Liver (tissue), 2 donors: ENCODE measurements at regions not wholly inside any gene's neighbourhood (a gene's known extent, or its start where the extent isn't known, plus 50 kb on each side); places are given as distances from the start of the nearest gene placed in this dataset.

Experiments
- CTCF ChIP-seq: fragments of 150-350 bp; IDR thresholded peaks from 2 replicates; pipeline ENCODE4 v1.5.1; 2017; ENCODE audit warnings: improper control_type of control experiment, low read depth, low read length; ENCODE audit not compliant: missing input control
- MAX ChIP-seq: IDR thresholded peaks from 2 replicates; pipeline ENCODE4 v1.6.1; 2016; ENCODE audit warnings: antibody characterized with exemption
- donor health status: healthy.

GRCh38 chr5:91243852-91244251 lies 139.3 kb downstream of the ARRDC3 start:
- TF ChIP-seq CTCF, result no peak
- no peak for TF ChIP-seq MAX
